Neuronal stem cell (in vitro differentiated cells): ENCODE measurements at regions not wholly inside any gene's neighbourhood (a gene's known extent, or its start where the extent isn't known, plus 50 kb on each side); places are given as distances from the start of the nearest gene placed in this dataset.
"Not testable (repeated sequence)": the region's sequence is repeated elsewhere in the genome, so short reads cannot be mapped to it uniquely, and the experiment has no call there.

Source experiments
- DNase-seq: peaks from one replicate; pipeline ENCODE4 v3.0.0-alpha.2; 2013; ENCODE audit warnings: low spot score
- H2AFZ ChIP-seq: one replicate; pipeline ENCODE4 v1.6.1; 2013; ENCODE audit warnings: mild to moderate bottlenecking, low read length, inconsistent platforms
- H2AK5ac ChIP-seq: 2 replicates; pipeline ENCODE4 v1.6.1; 2013; ENCODE audit warnings: low read depth, mild to moderate bottlenecking, inconsistent platforms, low read length, moderate library complexity, mixed read lengths
- H2BK120ac ChIP-seq: 2 replicates; pipeline ENCODE4 v1.6.1; 2013; ENCODE audit warnings: low read depth, mild to moderate bottlenecking, inconsistent platforms, low read length, moderate library complexity, mixed read lengths
- H2BK12ac ChIP-seq: one replicate; pipeline ENCODE4 v1.6.1; 2013; ENCODE audit warnings: low read length, inconsistent platforms
- H2BK15ac ChIP-seq: 2 replicates; pipeline ENCODE4 v1.6.1; 2013; ENCODE audit warnings: mild to moderate bottlenecking, low read length, inconsistent platforms, mixed read lengths
- H2BK5ac ChIP-seq: one replicate; pipeline ENCODE4 v1.6.1; 2013; ENCODE audit warnings: inconsistent platforms, mild to moderate bottlenecking, low read length, moderate library complexity
- H3K14ac ChIP-seq: one replicate; pipeline ENCODE4 v1.6.1; 2013; ENCODE audit warnings: low read length, inconsistent platforms
- H3K18ac ChIP-seq: 2 replicates; pipeline ENCODE4 v1.6.1; 2013; ENCODE audit warnings: low read length, inconsistent platforms
- H3K23ac ChIP-seq: 2 replicates; pipeline ENCODE4 v1.6.1; 2013; ENCODE audit warnings: low read depth, mild to moderate bottlenecking, mixed read lengths, low read length, inconsistent platforms; ENCODE audit not compliant: poor library complexity
- H3K27ac ChIP-seq: replicated peaks from 3 replicates; pipeline ENCODE4 v1.5.1; 2013; ENCODE audit warnings: low read length, inconsistent platforms
- H3K27me3 ChIP-seq, 3 experiments: 2 replicates each; pipeline ENCODE4 v1.6.1; 2013; ENCODE audit warnings: low read length in 3 of 3, mild to moderate bottlenecking in 2 of 3, inconsistent platforms in 1 of 3, low read depth in 1 of 3, mixed read lengths in 1 of 3, moderate library complexity in 1 of 3; ENCODE audit not compliant: control insufficient read depth in 3 of 3, insufficient read depth in 3 of 3
- H3K36me3 ChIP-seq, 2 donors: replicated peaks in 1 of 2; 2 replicates each; pipeline ENCODE4 v1.6.1; 2013; ENCODE audit warnings: low read length in 2 of 2; ENCODE audit not compliant: control insufficient read depth in 2 of 2, insufficient read depth in 2 of 2
- H3K4ac ChIP-seq: 2 replicates; pipeline ENCODE4 v1.6.1; 2013; ENCODE audit warnings: inconsistent platforms, mild to moderate bottlenecking, low read length, moderate library complexity
- H3K4me1 ChIP-seq, 2 donors: 1 replicate in 1 of 2; 2 replicates in 1 of 2; pipeline ENCODE4 v1.6.1; 2013; ENCODE audit warnings: low read length in 2 of 2, low read depth in 1 of 2; ENCODE audit not compliant: control insufficient read depth in 2 of 2, insufficient read depth in 1 of 2
- H3K4me2 ChIP-seq: one replicate; pipeline ENCODE4 v1.6.1; 2013; ENCODE audit warnings: mild to moderate bottlenecking, low read length, inconsistent platforms; ENCODE audit not compliant: insufficient read depth, poor library complexity, severe bottlenecking
- H3K4me3 ChIP-seq, 2 donors: 2 replicates each; pipeline ENCODE4 v1.5.1; 2013; ENCODE audit warnings: low read length in 2 of 2, mild to moderate bottlenecking in 2 of 2, inconsistent platforms in 1 of 2, moderate library complexity in 1 of 2
- H3K79me1 ChIP-seq: one replicate; pipeline ENCODE4 v1.6.1; 2013; ENCODE audit warnings: low read depth, mild to moderate bottlenecking, inconsistent platforms, low read length, moderate library complexity
- H3K9ac ChIP-seq: one replicate; pipeline ENCODE4 v1.6.1; 2013; ENCODE audit warnings: mild to moderate bottlenecking, low read depth, low read length, inconsistent platforms; ENCODE audit not compliant: poor library complexity
- H3K9me3 ChIP-seq, 2 donors: replicated peaks in 1 of 2; 2 replicates each; pipeline versions ENCODE3 to v1.6.1; 2013; ENCODE audit warnings: low read length in 2 of 2, mild to moderate bottlenecking in 2 of 2, inconsistent platforms in 1 of 2, low read depth in 1 of 2, mixed read lengths in 1 of 2, moderate library complexity in 1 of 2; ENCODE audit not compliant: control insufficient read depth in 2 of 2, insufficient read depth in 1 of 2
- H4K8ac ChIP-seq: one replicate; pipeline ENCODE4 v1.6.1; 2013; ENCODE audit warnings: low read depth, mild to moderate bottlenecking, inconsistent platforms, low read length, moderate library complexity
- H4K91ac ChIP-seq: one replicate; pipeline ENCODE4 v1.6.1; 2013; ENCODE audit warnings: low read length, low read depth, mild to moderate bottlenecking, inconsistent platforms; ENCODE audit not compliant: poor library complexity
- WGBS, 2 donors: extraction: QIAGEN DNeasy Blood & Tissue Kit; methylation state at CpG; one replicate each; pipeline ENCODE4 v1.1.7; 2013; ENCODE audit warnings: missing lambda C conversion rate in 2 of 2, mixed read lengths in 1 of 2; ENCODE audit not compliant: insufficient read length in 2 of 2, insufficient replicate concordance in 1 of 2; ENCODE audit errors: extremely low coverage in 2 of 2; 5-methylcytosine and 5-hydroxymethylcytosine counted together

GRCh38 chr9:83116026-83116425 is 53.1 kb upstream of the RASEF start:
- H3K23ac ChIP-seq = no peak overlapping the region
- H3K4me2 ChIP-seq = no peak overlapping the region
- DNase-seq = no peak
- H2AK5ac ChIP-seq = no peak overlapping the region
- H3K79me1 ChIP-seq = no peaks in the 10 kb centered on the region
- no peak overlapping the region for H2AFZ ChIP-seq
- no peak overlapping the region for H3K14ac ChIP-seq
- H2BK5ac ChIP-seq = no peak overlapping the region
- H3K4me1 ChIP-seq = no peaks in the 10 kb centered on the region
- no CpG with 5 or more reads among the region's 1 CpG for WGBS, 2 donors
- H3K27me3 ChIP-seq = no peaks in the 10 kb centered on the region
- no peak overlapping the region for H3K27ac ChIP-seq
- H4K91ac ChIP-seq = no peak overlapping the region
- H3K9ac ChIP-seq = no peak overlapping the region
- no peak overlapping the region for H2BK12ac ChIP-seq
- H3K9me3 ChIP-seq = no peaks in the 10 kb centered on the region
- H2BK15ac ChIP-seq = no peak overlapping the region
- H3K4me3 ChIP-seq = no peak overlapping the region
- no peak overlapping the region for H4K8ac ChIP-seq
- H3K4ac ChIP-seq = no peak overlapping the region
- no peaks in the 10 kb centered on the region for H3K36me3 ChIP-seq
- H2BK120ac ChIP-seq = no peak overlapping the region
- no peak overlapping the region for H3K18ac ChIP-seq

GRCh38 chr9:83113445-83113844 is 50.5 kb upstream of the RASEF start:
- H3K14ac ChIP-seq, H3K27me3 ChIP-seq, H2AFZ ChIP-seq, H3K4me1 ChIP-seq, H3K23ac ChIP-seq, DNase-seq, H3K18ac ChIP-seq, H3K79me1 ChIP-seq, H2BK12ac ChIP-seq, H2BK5ac ChIP-seq, H2BK120ac ChIP-seq, H3K4me2 ChIP-seq, H3K9me3 ChIP-seq, H3K4me3 ChIP-seq, H2AK5ac ChIP-seq, H4K91ac ChIP-seq, H2BK15ac ChIP-seq, H4K8ac ChIP-seq, H3K9ac ChIP-seq, H3K4ac ChIP-seq, H3K36me3 ChIP-seq, H3K27ac ChIP-seq: not testable (repeated sequence)
- WGBS, 2 donors = no CpG with 5 or more reads among the region's 6 CpGs
